H1 (cell line): ENCODE measurements at regions not wholly inside any gene's neighbourhood (a gene's known extent, or its start where the extent isn't known, plus 50 kb on each side); places are given as distances from the start of the nearest gene placed in this dataset.

ENCODE experiments used
- CTCF ChIA-PET: fragments of 300-600 bp; sonication (Branson Sonifier 250); formaldehyde crosslinking; loops from one replicate; lab custom pipeline; 2021; ENCODE audit not compliant: partially characterized antibody; lab: Charles Lee
- POLR2A ChIA-PET: fragments of 300-600 bp; sonication (Branson Sonifier 250); formaldehyde crosslinking; loops from one replicate; lab custom pipeline; 2021; ENCODE audit warnings: inconsistent platforms; ENCODE audit not compliant: partially characterized antibody; lab: Charles Lee
- DNase-seq, 2 experiments: peaks; one replicate each; pipeline versions ENCODE4 v3.0.0 to v3.0.0-alpha.2; 2010 to 2022; ENCODE audit warnings: low spot score in 2 of 2, low read depth in 1 of 2, mixed read lengths in 1 of 2
- FAIRE-seq: peaks from 2 replicates; lab custom pipeline; 2011; peaks lifted over from hg19 to GRCh38; lab: Jason Lieb, UNC
- H2AFZ ChIP-seq: 2 replicates; pipeline ENCODE4 v1.8.1; 2012; ENCODE audit warnings: low read length, inconsistent platforms
- H2AK5ac ChIP-seq: 2 replicates; pipeline ENCODE4 v1.6.1; 2013; ENCODE audit warnings: low read depth, low read length
- H2BK120ac ChIP-seq: replicated peaks from 2 replicates; pipeline ENCODE3; 2013; ENCODE audit warnings: low read depth, low read length, inconsistent platforms
- H2BK12ac ChIP-seq: 2 replicates; pipeline ENCODE4 v1.6.1; 2013; ENCODE audit warnings: low read depth, low read length
- H2BK15ac ChIP-seq: 2 replicates; pipeline ENCODE4 v1.6.1; 2013; ENCODE audit warnings: low read length
- H2BK20ac ChIP-seq: 2 replicates; pipeline ENCODE4 v1.6.1; 2013; ENCODE audit warnings: low read length
- H2BK5ac ChIP-seq: 2 replicates; pipeline ENCODE4 v1.6.1; 2013; ENCODE audit warnings: low read depth, low read length
- H3K14ac ChIP-seq: 2 replicates; pipeline ENCODE4 v1.6.1; 2013; ENCODE audit warnings: inconsistent platforms; ENCODE audit not compliant: insufficient read length
- H3K18ac ChIP-seq: 2 replicates; pipeline ENCODE4 v1.6.1; 2013; ENCODE audit warnings: low read length; ENCODE audit errors: extremely low read depth
- H3K23ac ChIP-seq: 2 replicates; pipeline ENCODE4 v1.6.1; 2013; ENCODE audit warnings: inconsistent platforms; ENCODE audit not compliant: insufficient read length
- H3K23me2 ChIP-seq: 2 replicates; pipeline ENCODE4 v1.6.1; 2013; ENCODE audit warnings: low read depth, low read length
- H3K27ac ChIP-seq: 2 replicates; pipeline ENCODE4 v1.6.1; 2011; ENCODE audit warnings: low read depth, low read length, inconsistent platforms
- H3K27me3 ChIP-seq, 4 experiments: replicated peaks in 1 of 4; 1 replicate in 1 of 4; 2 replicates in 3 of 4; pipeline versions ENCODE4 v1.6.1 to v1.8.1; 2011 to 2013; ENCODE audit warnings: low read length in 3 of 4, mild to moderate bottlenecking in 3 of 4, inconsistent platforms in 2 of 4, mixed read lengths in 2 of 4, moderate library complexity in 1 of 4; ENCODE audit not compliant: control insufficient read depth in 3 of 4, insufficient read depth in 3 of 4; ENCODE audit errors: extremely low read depth in 1 of 4
- H3K36me3 ChIP-seq, 4 experiments: 2 replicates each; pipeline versions ENCODE4 v1.6.1 to v1.8.1; 2011 to 2013; ENCODE audit warnings: mild to moderate bottlenecking in 4 of 4, low read length in 3 of 4, moderate library complexity in 2 of 4, control low read depth in 1 of 4, inconsistent platforms in 1 of 4; ENCODE audit not compliant: insufficient read depth in 4 of 4, control insufficient read depth in 2 of 4
- H3K4ac ChIP-seq: replicated peaks from 2 replicates; pipeline ENCODE3; 2013; ENCODE audit warnings: low read length, low read depth, mixed read lengths, inconsistent platforms; ENCODE audit not compliant: insufficient read length
- H3K4me1 ChIP-seq, 4 experiments: replicated peaks in 1 of 4; 1 replicate in 1 of 4; 2 replicates in 3 of 4; pipeline versions ENCODE4 v1.6.1 to v1.8.1; 2011 to 2013; ENCODE audit warnings: low read length in 3 of 4, inconsistent platforms in 2 of 4, mixed read lengths in 1 of 4; ENCODE audit not compliant: insufficient read depth in 4 of 4, control insufficient read depth in 3 of 4
- H3K4me2 ChIP-seq, 2 experiments: 2 replicates each; pipeline versions ENCODE4 v1.6.1 to v1.8.1; 2011 to 2013; ENCODE audit warnings: low read depth in 2 of 2, low read length in 2 of 2, control low read depth in 1 of 2, inconsistent platforms in 1 of 2, mild to moderate bottlenecking in 1 of 2; ENCODE audit not compliant: insufficient read depth in 1 of 2
- H3K4me3 ChIP-seq, 4 experiments: fragments of 200-600, 300-600 bp in 1 of 4; sonication (generic), shearing (Covaris generic), sonication (Bioruptor Twin) in 1 of 4; 2 replicates each; pipeline versions ENCODE4 v1.5.1 to v1.8.1; 2011 to 2016; ENCODE audit warnings: low read length in 4 of 4, low read depth in 3 of 4, control low read depth in 2 of 4, inconsistent platforms in 2 of 4, mild to moderate bottlenecking in 2 of 4, mixed read lengths in 1 of 4, moderate library complexity in 1 of 4; ENCODE audit not compliant: insufficient read depth in 2 of 4; ENCODE audit errors: extremely low read depth in 1 of 4
- H3K56ac ChIP-seq: replicated peaks from 2 replicates; pipeline ENCODE3; 2013; ENCODE audit warnings: low read depth, mild to moderate bottlenecking, mixed read lengths, low read length, inconsistent platforms; ENCODE audit not compliant: insufficient read length
- H3K79me1 ChIP-seq: 2 replicates; pipeline ENCODE4 v1.6.1; 2013; ENCODE audit warnings: low read depth, low read length, control low read depth
- H3K79me2 ChIP-seq, 2 experiments: 2 replicates each; pipeline versions ENCODE4 v1.6.1 to v1.8.1; 2012 to 2013; ENCODE audit warnings: low read length in 2 of 2, mild to moderate bottlenecking in 2 of 2, inconsistent platforms in 1 of 2; ENCODE audit not compliant: insufficient read depth in 2 of 2, control insufficient read depth in 1 of 2
- H3K9ac ChIP-seq, 4 experiments: replicated peaks in 1 of 4; 1 replicate in 1 of 4; 2 replicates in 3 of 4; pipeline versions ENCODE4 v1.6.1 to v1.8.1; 2011 to 2013; ENCODE audit warnings: low read depth in 3 of 4, low read length in 3 of 4, control low read depth in 2 of 4, mild to moderate bottlenecking in 2 of 4, moderate library complexity in 2 of 4, inconsistent platforms in 1 of 4; ENCODE audit errors: extremely low read depth in 1 of 4
- H3K9me3 ChIP-seq, 2 experiments: 2 replicates each; pipeline versions ENCODE4 v1.6.1 to v1.8.1; 2012 to 2013; ENCODE audit warnings: mild to moderate bottlenecking in 2 of 2, moderate library complexity in 2 of 2, control low read depth in 1 of 2, inconsistent platforms in 1 of 2, low read depth in 1 of 2, low read length in 1 of 2, mixed read lengths in 1 of 2; ENCODE audit not compliant: insufficient read depth in 2 of 2
- H4K20me1 ChIP-seq, 2 experiments: replicated peaks in 1 of 2; 2 replicates each; pipeline versions ENCODE3 to v1.8.1; 2011 to 2013; ENCODE audit warnings: inconsistent platforms in 2 of 2, low read length in 2 of 2, mild to moderate bottlenecking in 1 of 2; ENCODE audit not compliant: insufficient read depth in 2 of 2, control insufficient read depth in 1 of 2
- H4K5ac ChIP-seq: 2 replicates; pipeline ENCODE4 v1.6.1; 2013; ENCODE audit warnings: low read length, low read depth, mixed read lengths, inconsistent platforms; ENCODE audit not compliant: insufficient read length
- H4K8ac ChIP-seq: 2 replicates; pipeline ENCODE4 v1.8.0; 2013; ENCODE audit warnings: mild to moderate bottlenecking, moderate library complexity, low read length, inconsistent platforms; ENCODE audit not compliant: insufficient read depth; ENCODE audit errors: extremely low read depth
- H4K91ac ChIP-seq: replicated peaks from 2 replicates; pipeline ENCODE3; 2013; ENCODE audit warnings: low read length, mixed read lengths, inconsistent platforms; ENCODE audit not compliant: insufficient read length
- CHD1 ChIP-seq: IDR thresholded peaks from 2 replicates; pipeline ENCODE4 v1.6.1; 2012; ENCODE audit warnings: low read depth, low read length, improper control_type of control experiment
- CTCF ChIP-seq, 3 experiments: IDR thresholded peaks; 1 replicate in 2 of 3; 2 replicates in 1 of 3; pipeline versions ENCODE4 v1.5.1 to v1.6.1; 2011; ENCODE audit warnings: low read length in 3 of 3, mild to moderate bottlenecking in 3 of 3, inconsistent platforms in 2 of 3, low read depth in 1 of 3, moderate library complexity in 1 of 3; ENCODE audit not compliant: insufficient read depth in 1 of 3; ENCODE audit errors: control extremely low read depth in 1 of 3
- E2F6 ChIP-seq: IDR thresholded peaks from 2 replicates; pipeline ENCODE4 v1.6.1; 2012; ENCODE audit warnings: inconsistent platforms
- FOSL1 ChIP-seq: IDR thresholded peaks from 2 replicates; pipeline ENCODE4 v1.6.1; 2011; ENCODE audit warnings: mild to moderate bottlenecking, low read depth, low read length, moderate library complexity; ENCODE audit not compliant: insufficient read depth
- GTF2F1 ChIP-seq: IDR thresholded peaks from 2 replicates; pipeline ENCODE4 v1.6.1; 2012; ENCODE audit warnings: low read depth, low read length, improper control_type of control experiment, borderline replicate concordance
- MAFK ChIP-seq: IDR thresholded peaks from 2 replicates; pipeline ENCODE4 v1.6.1; 2012; ENCODE audit warnings: low read depth, mild to moderate bottlenecking, improper control_type of control experiment, low read length
- NANOG ChIP-seq: IDR thresholded peaks from 2 replicates; pipeline ENCODE4 v1.6.1; 2011; ENCODE audit warnings: low read length, low read depth, mild to moderate bottlenecking, inconsistent platforms; ENCODE audit not compliant: insufficient read depth, poor library complexity, severe bottlenecking
- SP4 ChIP-seq: IDR thresholded peaks from 2 replicates; pipeline ENCODE4 v1.6.1; 2012; ENCODE audit warnings: low read length, inconsistent platforms
- TEAD4 ChIP-seq: IDR thresholded peaks from 2 replicates; pipeline ENCODE4 v1.6.1; 2012; ENCODE audit warnings: low read depth, low read length, inconsistent platforms, mixed read lengths
- USF2 ChIP-seq: IDR thresholded peaks from 2 replicates; pipeline ENCODE4 v1.6.1; 2011; ENCODE audit warnings: low read length, improper control_type of control experiment
- ZNF274 ChIP-seq: IDR thresholded peaks from 2 replicates; pipeline ENCODE4 v1.7.0; 2012; ENCODE audit warnings: low read length, borderline replicate concordance; ENCODE audit errors: extremely low read depth
- WGBS, 2 experiments: shearing (Covaris generic) in 1 of 2; methylation state at CpG; one replicate each; pipeline versions ENCODE4 v1.1.6 to v1.1.7; 2013 to 2015; ENCODE audit warnings: low lambda C conversion rate in 2 of 2, mixed read lengths in 2 of 2, inconsistent platforms in 1 of 2, low coverage in 1 of 2, missing lambda C conversion rate in 1 of 2; ENCODE audit not compliant: insufficient replicate concordance in 2 of 2, insufficient coverage in 1 of 2, insufficient read length in 1 of 2; ENCODE audit errors: extremely low coverage in 1 of 2, missing lambda C conversion rate in 1 of 2; 5-methylcytosine and 5-hydroxymethylcytosine counted together

GRCh38 chr12:20259786-20260185, 108.6 kb upstream of the PDE3A start:
- 89% methylated on average over 2 of the region's 2 CpGs; no CpG with 5 or more reads in 1 of the 2 experiments for WGBS, 2 experiments
- no peak overlapping the region for H3K4me2 ChIP-seq
- TF ChIP-seq E2F6 = no peak
- TF ChIP-seq MAFK = no peak
- TF ChIP-seq CHD1 = no peak
- no peak for TF ChIP-seq ZNF274
- TF ChIP-seq GTF2F1 = no peak
- TF ChIP-seq SP4 = no peak
- TF ChIP-seq FOSL1 = no peak
- no peak for TF ChIP-seq TEAD4
- TF ChIP-seq NANOG = no peak
- no peak for TF ChIP-seq CTCF (IDR thresholded peaks at IDR 0.05; ENCODE audit: control extremely low read depth in 1 of 3, insufficient read depth in 1 of 3, low read depth in 1 of 3, low read length in 3 of 3)
- no peak for TF ChIP-seq USF2

More at GRCh38 chr12:20259786-20260185, 108.6 kb upstream of the PDE3A start:
- peaks cover 0 to 4% (median 2%) of the 10 kb centered on the region in 4 experiments; a peak in 4 of 7 replicates for H3K4me1 ChIP-seq
- H4K8ac ChIP-seq = no peak overlapping the region
- H2BK5ac ChIP-seq = no peak overlapping the region
- no peak overlapping the region for H3K18ac ChIP-seq
- no peak overlapping the region for H2AFZ ChIP-seq
- FAIRE-seq (no peak), DNase-seq (no peak)
- H3K79me2 ChIP-seq = no peaks in the 10 kb centered on the region
- no peak overlapping the region for H4K91ac ChIP-seq
- no peak overlapping the region for H3K9ac ChIP-seq
- POLR2A ChIA-PET = no interaction called here
- no peaks in the 10 kb centered on the region for H4K20me1 ChIP-seq
- H3K4ac ChIP-seq = no peak overlapping the region
- no peak overlapping the region for H3K4me3 ChIP-seq
- no peaks in the 10 kb centered on the region for H3K27me3 ChIP-seq
- no peaks in the 10 kb centered on the region; the same call in 1 of the 2 replicates for H3K23me2 ChIP-seq
- no peaks in the 10 kb centered on the region for H3K36me3 ChIP-seq
- no peak overlapping the region for H2BK20ac ChIP-seq
- H3K27ac ChIP-seq = no peak overlapping the region
- H3K79me1 ChIP-seq = no peaks in the 10 kb centered on the region
- H2AK5ac ChIP-seq = no peak overlapping the region
- no peak overlapping the region for H4K5ac ChIP-seq
- no peak overlapping the region for H3K14ac ChIP-seq
- no peak overlapping the region for H3K23ac ChIP-seq
- no peak overlapping the region for H2BK15ac ChIP-seq
- no peak overlapping the region for H2BK12ac ChIP-seq
- no peak overlapping the region for H2BK120ac ChIP-seq
- CTCF ChIA-PET = no interaction called here
- H3K9me3 ChIP-seq = no peaks in the 10 kb centered on the region
- H3K56ac ChIP-seq = no peak overlapping the region
